MM.1S (cell line): ENCODE measurements at regions not wholly inside any gene's neighbourhood (a gene's known extent, or its start where the extent isn't known, plus 50 kb on each side); places are given as distances from the start of the nearest gene placed in this dataset.

Experiments
- EZH2phosphoT487 ChIP-seq: fragments of 300-600 bp; sonication (generic); IDR thresholded peaks from 2 replicates; pipeline ENCODE4 v1.6.1; 2018; ENCODE audit warnings: antibody characterized with exemption, low read length
- TF ChIP-seq, protein P1 (sequence below): fragments of 300-600 bp; sonication (generic); IDR thresholded peaks from 2 replicates; pipeline ENCODE4 v1.5.1; 2016; ENCODE audit warnings: antibody characterized with exemption, low read length, mixed read lengths

GRCh38 chr2:18061717-18062116 lies 183.2 kb downstream of the KCNS3 start:
- TF ChIP-seq, protein P1, sequence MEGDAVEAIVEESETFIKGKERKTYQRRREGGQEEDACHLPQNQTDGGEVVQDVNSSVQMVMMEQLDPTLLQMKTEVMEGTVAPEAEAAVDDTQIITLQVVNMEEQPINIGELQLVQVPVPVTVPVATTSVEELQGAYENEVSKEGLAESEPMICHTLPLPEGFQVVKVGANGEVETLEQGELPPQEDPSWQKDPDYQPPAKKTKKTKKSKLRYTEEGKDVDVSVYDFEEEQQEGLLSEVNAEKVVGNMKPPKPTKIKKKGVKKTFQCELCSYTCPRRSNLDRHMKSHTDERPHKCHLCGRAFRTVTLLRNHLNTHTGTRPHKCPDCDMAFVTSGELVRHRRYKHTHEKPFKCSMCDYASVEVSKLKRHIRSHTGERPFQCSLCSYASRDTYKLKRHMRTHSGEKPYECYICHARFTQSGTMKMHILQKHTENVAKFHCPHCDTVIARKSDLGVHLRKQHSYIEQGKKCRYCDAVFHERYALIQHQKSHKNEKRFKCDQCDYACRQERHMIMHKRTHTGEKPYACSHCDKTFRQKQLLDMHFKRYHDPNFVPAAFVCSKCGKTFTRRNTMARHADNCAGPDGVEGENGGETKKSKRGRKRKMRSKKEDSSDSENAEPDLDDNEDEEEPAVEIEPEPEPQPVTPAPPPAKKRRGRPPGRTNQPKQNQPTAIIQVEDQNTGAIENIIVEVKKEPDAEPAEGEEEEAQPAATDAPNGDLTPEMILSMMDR = no peak
- no peak for TF ChIP-seq EZH2phosphoT487
